ENCODE measurements at regions not wholly inside any gene's neighbourhood (a gene's known extent, or its start where the extent isn't known, plus 50 kb on each side); places are given as distances from the start of the nearest gene placed in this dataset.
A peak's percentile ranks its signal among the peaks of the same experiment; 100 is the strongest.

GRCh38 chr5:138632900-138633489 lies 57.8 kb upstream of the HSPA9 start:
- peak; percentile 32 for DNase-seq (ENCODE audit: low spot score)
- TF ChIP-seq, protein P1, sequence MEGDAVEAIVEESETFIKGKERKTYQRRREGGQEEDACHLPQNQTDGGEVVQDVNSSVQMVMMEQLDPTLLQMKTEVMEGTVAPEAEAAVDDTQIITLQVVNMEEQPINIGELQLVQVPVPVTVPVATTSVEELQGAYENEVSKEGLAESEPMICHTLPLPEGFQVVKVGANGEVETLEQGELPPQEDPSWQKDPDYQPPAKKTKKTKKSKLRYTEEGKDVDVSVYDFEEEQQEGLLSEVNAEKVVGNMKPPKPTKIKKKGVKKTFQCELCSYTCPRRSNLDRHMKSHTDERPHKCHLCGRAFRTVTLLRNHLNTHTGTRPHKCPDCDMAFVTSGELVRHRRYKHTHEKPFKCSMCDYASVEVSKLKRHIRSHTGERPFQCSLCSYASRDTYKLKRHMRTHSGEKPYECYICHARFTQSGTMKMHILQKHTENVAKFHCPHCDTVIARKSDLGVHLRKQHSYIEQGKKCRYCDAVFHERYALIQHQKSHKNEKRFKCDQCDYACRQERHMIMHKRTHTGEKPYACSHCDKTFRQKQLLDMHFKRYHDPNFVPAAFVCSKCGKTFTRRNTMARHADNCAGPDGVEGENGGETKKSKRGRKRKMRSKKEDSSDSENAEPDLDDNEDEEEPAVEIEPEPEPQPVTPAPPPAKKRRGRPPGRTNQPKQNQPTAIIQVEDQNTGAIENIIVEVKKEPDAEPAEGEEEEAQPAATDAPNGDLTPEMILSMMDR (IDR thresholded peaks at IDR 0.05; ENCODE audit: extremely low read depth, missing control alignments): peak; percentile 32

DNA sequence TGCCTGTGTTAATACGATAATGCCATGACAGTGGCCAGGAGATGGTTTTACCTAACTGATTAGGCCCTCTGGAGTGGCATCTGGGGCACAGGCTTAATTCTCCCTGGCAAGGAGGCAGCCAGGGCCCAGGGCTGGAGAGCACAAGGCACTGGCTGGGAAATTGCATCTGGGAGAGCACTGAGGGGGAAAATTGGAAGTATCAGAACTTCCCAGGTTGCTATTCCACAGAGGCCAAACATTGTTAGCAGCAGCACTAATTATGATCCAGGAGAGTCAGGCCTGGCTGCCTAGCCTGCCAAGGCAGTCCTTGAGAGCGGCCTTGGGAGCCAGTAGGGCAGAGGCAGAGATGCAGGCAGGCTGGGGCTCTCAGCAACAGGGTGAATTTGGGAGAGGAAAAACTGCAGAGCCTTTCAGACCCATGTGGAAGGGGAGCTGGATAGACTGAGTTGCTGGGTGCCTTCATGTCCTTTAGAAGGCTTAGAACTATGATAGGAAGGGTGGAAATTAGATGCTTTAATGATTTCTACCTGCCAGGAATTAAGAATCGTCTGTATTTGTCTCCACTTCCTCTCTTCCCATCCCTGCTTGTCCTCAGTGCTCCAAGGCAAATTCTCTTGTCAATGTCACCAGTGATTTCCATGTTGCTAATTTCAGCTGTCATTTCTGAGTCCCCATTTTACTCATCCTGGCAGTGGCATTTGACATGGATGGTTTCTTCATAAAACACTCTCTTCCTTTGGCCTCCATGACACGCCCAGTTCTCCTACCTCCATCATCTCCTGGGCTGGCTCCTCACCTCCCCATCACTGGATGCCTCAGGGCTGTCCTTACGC lies 56.1 kb upstream of the HSPA9 start:
- TF ChIP-seq, protein P1 (IDR thresholded peaks at IDR 0.05; ENCODE audit: extremely low read depth, missing control alignments): no peak
- DNase-seq (ENCODE audit: low spot score): no peak

DNA sequence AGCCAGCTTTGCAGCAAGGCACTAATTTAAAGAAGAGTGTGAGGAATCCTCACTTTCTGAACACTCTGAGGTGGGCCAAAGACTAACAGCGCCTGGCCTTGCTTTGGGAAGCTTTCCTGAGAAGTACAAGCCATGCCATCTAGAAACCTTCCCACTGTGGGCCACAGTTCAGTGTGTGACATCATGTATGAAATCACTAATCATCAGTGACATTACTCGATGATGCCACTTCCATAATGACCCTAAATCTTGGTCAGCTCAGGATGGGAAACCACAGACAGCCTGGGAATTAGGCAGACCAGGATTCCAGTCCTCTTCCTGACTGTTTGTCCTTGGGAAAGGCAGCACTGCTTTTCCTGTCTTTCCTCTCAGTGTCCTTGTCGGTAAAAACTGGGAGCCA lies 54.2 kb upstream of the HSPA9 start:
- DNase-seq (ENCODE audit: low spot score): no peak
- TF ChIP-seq, protein P1 (IDR thresholded peaks at IDR 0.05; ENCODE audit: extremely low read depth, missing control alignments): no peak

DNA sequence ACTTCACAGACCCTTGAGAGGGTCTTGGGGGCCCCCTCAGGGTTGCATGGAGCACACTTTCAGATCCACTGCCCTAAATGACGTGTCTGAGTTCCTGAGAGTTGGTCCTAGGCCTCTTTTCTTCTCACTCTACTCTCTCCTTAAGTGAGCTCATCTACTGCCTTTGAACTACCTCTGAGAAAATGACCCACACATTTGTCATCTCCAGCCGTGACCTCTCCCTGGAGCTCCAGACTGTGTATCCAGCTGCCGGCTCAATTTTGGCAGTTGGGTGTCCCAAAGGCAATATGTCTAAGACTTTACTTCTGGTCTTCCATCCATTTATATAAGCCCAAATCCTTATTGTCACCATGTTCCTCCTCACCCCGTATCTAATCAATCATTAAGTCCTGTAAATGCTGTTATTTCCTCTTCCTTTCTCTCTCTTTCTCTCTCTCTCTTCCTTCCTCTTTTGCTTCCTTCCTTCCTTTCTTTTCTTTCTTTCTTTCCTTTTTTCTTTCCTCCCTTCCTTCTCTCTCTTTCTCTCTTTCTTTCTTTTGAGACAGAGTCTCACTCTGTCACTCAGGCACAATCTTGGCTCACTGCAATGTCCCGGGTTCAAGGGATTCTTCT lies 51.2 kb upstream of the HSPA9 start:
- TF ChIP-seq, protein P1 (IDR thresholded peaks at IDR 0.05; ENCODE audit: extremely low read depth, missing control alignments): no peak
- no peak for DNase-seq (ENCODE audit: low spot score)

DNA sequence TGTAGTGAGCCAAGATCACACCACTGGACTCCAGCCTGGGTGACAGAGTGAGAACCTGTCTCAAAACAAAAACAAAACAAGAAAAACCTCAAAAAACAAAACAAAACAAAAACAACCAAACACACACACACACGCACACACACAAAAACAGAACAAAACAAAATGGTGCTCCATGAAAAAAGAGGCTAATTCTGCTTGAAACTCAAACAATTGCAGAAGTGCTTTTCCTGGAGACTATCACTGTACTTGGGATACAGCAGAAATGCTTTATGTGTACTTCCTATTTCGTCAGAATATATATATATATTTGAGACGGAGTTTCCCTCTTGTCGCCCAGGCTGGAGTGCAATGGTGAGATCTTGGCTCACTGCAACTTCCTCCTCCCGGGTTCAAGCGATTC lies 49.9 kb upstream of the HSPA9 start:
- TF ChIP-seq, protein P1 (IDR thresholded peaks at IDR 0.05; ENCODE audit: extremely low read depth, missing control alignments): no peak
- no peak for DNase-seq (ENCODE audit: low spot score)
